H9 (cell line): ENCODE measurements at regions not wholly inside any gene's neighbourhood (a gene's known extent, or its start where the extent isn't known, plus 50 kb on each side); places are given as distances from the start of the nearest gene placed in this dataset.

Source experiments
- DNase-seq: peaks from one replicate; pipeline ENCODE4 v3.0.0-alpha.2; 2017
- H2AFZ ChIP-seq: one replicate; pipeline ENCODE4 v1.6.1; 2013; ENCODE audit warnings: mild to moderate bottlenecking, low read length, control low read depth, moderate library complexity
- H2AK5ac ChIP-seq: 2 replicates; pipeline ENCODE4 v1.6.1; 2013; ENCODE audit warnings: low read length, control low read depth, mixed read lengths; ENCODE audit not compliant: insufficient read length
- H2BK120ac ChIP-seq: one replicate; pipeline ENCODE4 v1.6.1; 2013; ENCODE audit warnings: low read depth, mild to moderate bottlenecking, low read length, control low read depth, inconsistent platforms; ENCODE audit not compliant: poor library complexity, severe bottlenecking
- H2BK12ac ChIP-seq: 2 replicates; pipeline ENCODE4 v1.6.1; 2013; ENCODE audit warnings: low read length, control low read depth, mixed read lengths, low read depth; ENCODE audit not compliant: insufficient read length
- H2BK15ac ChIP-seq: 2 replicates; pipeline ENCODE4 v1.6.1; 2013; ENCODE audit warnings: low read depth, low read length, control low read depth
- H2BK20ac ChIP-seq: one replicate; pipeline ENCODE4 v1.6.1; 2013; ENCODE audit warnings: low read depth, mild to moderate bottlenecking, low read length, control low read depth, inconsistent platforms; ENCODE audit not compliant: poor library complexity, severe bottlenecking
- H2BK5ac ChIP-seq: 2 replicates; pipeline ENCODE4 v1.6.1; 2013; ENCODE audit warnings: low read length, control low read depth, mixed read lengths; ENCODE audit not compliant: insufficient read length
- H3K14ac ChIP-seq: 2 replicates; pipeline ENCODE4 v1.6.1; 2013; ENCODE audit warnings: low read length, control low read depth; ENCODE audit not compliant: insufficient read depth
- H3K18ac ChIP-seq: 2 replicates; pipeline ENCODE4 v1.6.1; 2013; ENCODE audit warnings: low read depth, mild to moderate bottlenecking, mixed read lengths, low read length, control low read depth; ENCODE audit not compliant: insufficient read length
- H3K23ac ChIP-seq: 2 replicates; pipeline ENCODE4 v1.6.1; 2013; ENCODE audit warnings: low read length, control low read depth, mixed read lengths, low read depth; ENCODE audit not compliant: insufficient read length
- H3K23me2 ChIP-seq: 2 replicates; pipeline ENCODE4 v1.6.1; 2013; ENCODE audit warnings: low read depth, mild to moderate bottlenecking, mixed read lengths, low read length, control low read depth; ENCODE audit not compliant: insufficient read length, poor library complexity, severe bottlenecking
- H3K27ac ChIP-seq: 2 replicates; pipeline ENCODE4 v1.5.1; 2013; ENCODE audit warnings: low read length, control low read depth, mixed read lengths, low read depth; ENCODE audit not compliant: insufficient read length
- H3K27me3 ChIP-seq: 2 replicates; pipeline ENCODE4 v1.6.1; 2013; ENCODE audit warnings: low read length, control low read depth, inconsistent platforms; ENCODE audit not compliant: insufficient read depth
- H3K4ac ChIP-seq: 2 replicates; pipeline ENCODE4 v1.6.1; 2013; ENCODE audit warnings: low read depth, mild to moderate bottlenecking, control low read depth, inconsistent platforms, low read length, moderate library complexity
- H3K4me1 ChIP-seq: 2 replicates; pipeline ENCODE4 v1.6.1; 2013; ENCODE audit warnings: low read length, control low read depth, inconsistent platforms; ENCODE audit not compliant: insufficient read depth
- H3K4me2 ChIP-seq: 2 replicates; pipeline ENCODE4 v1.6.1; 2013; ENCODE audit warnings: low read length, control low read depth, mixed read lengths; ENCODE audit not compliant: insufficient read length, insufficient read depth
- H3K56ac ChIP-seq: 2 replicates; pipeline ENCODE4 v1.6.1; 2013; ENCODE audit warnings: low read depth, mild to moderate bottlenecking, mixed read lengths, low read length, control low read depth; ENCODE audit not compliant: insufficient read length
- H3K79me1 ChIP-seq: 2 replicates; pipeline ENCODE4 v1.6.1; 2013; ENCODE audit warnings: low read depth, mild to moderate bottlenecking, moderate library complexity, low read length, control low read depth, inconsistent platforms; ENCODE audit not compliant: insufficient read depth, poor library complexity, severe bottlenecking
- H3K79me2 ChIP-seq: 2 replicates; pipeline ENCODE4 v1.6.1; 2013; ENCODE audit warnings: low read length, control low read depth, inconsistent platforms; ENCODE audit not compliant: insufficient read depth
- H3K9ac ChIP-seq: 2 replicates; pipeline ENCODE4 v1.6.1; 2013; ENCODE audit warnings: low read length, control low read depth, mixed read lengths; ENCODE audit not compliant: insufficient read length; ENCODE audit errors: extremely low read depth
- H3K9me3 ChIP-seq: one replicate; pipeline ENCODE4 v1.6.1; 2013; ENCODE audit warnings: low read depth, low read length, inconsistent platforms; ENCODE audit not compliant: control insufficient read depth
- H3T11ph ChIP-seq: one replicate; pipeline ENCODE4 v1.6.1; 2013; ENCODE audit warnings: mild to moderate bottlenecking, low read length, control low read depth, inconsistent platforms
- H4K20me1 ChIP-seq: one replicate; pipeline ENCODE4 v1.6.1; 2013; ENCODE audit not compliant: control insufficient read depth, insufficient read length, insufficient read depth
- H4K5ac ChIP-seq: 2 replicates; pipeline ENCODE4 v1.6.1; 2013; ENCODE audit warnings: low read depth, mild to moderate bottlenecking, mixed read lengths, low read length, control low read depth; ENCODE audit not compliant: insufficient read length
- H4K8ac ChIP-seq: replicated peaks from 2 replicates; pipeline ENCODE4 v1.6.1; 2013; ENCODE audit warnings: low read length, control low read depth, mixed read lengths, low read depth; ENCODE audit not compliant: insufficient read length
- H4K91ac ChIP-seq: 2 replicates; pipeline ENCODE4 v1.6.1; 2013; ENCODE audit warnings: low read depth, mild to moderate bottlenecking, moderate library complexity, mixed read lengths, low read length, control low read depth; ENCODE audit not compliant: insufficient read length
- H3K27ac Mint-ChIP-seq, 3 experiments: 2 replicates in 2 of 3; 3 replicates in 1 of 3; pipeline ENCODE4 v1.8.0; 2020 to 2021; ENCODE audit warnings: mixed read lengths in 3 of 3, mild to moderate bottlenecking in 1 of 3, moderate library complexity in 1 of 3
- H3K27me3 Mint-ChIP-seq: 2 replicates; pipeline ENCODE4 v1.8.0; 2021; ENCODE audit warnings: low read depth, mild to moderate bottlenecking, moderate library complexity, mixed read lengths
- H3K36me3 Mint-ChIP-seq, 3 experiments: 2 replicates in 2 of 3; 3 replicates in 1 of 3; pipeline ENCODE4 v1.8.0; 2020 to 2021; ENCODE audit warnings: low read depth in 3 of 3, mixed read lengths in 3 of 3; ENCODE audit not compliant: insufficient read depth in 1 of 3
- H3K4me1 Mint-ChIP-seq, 2 experiments: 2 replicates each; pipeline ENCODE4 v1.8.0; 2020; ENCODE audit warnings: mixed read lengths in 2 of 2
- H3K4me3 Mint-ChIP-seq, 2 experiments: 2 replicates in 1 of 2; 3 replicates in 1 of 2; pipeline ENCODE4 v1.8.0; 2020 to 2021; ENCODE audit warnings: mild to moderate bottlenecking in 2 of 2, mixed read lengths in 2 of 2, moderate library complexity in 1 of 2
- H3K9me3 Mint-ChIP-seq, 2 experiments: 2 replicates in 1 of 2; 3 replicates in 1 of 2; pipeline ENCODE4 v1.8.0; 2020; ENCODE audit warnings: mild to moderate bottlenecking in 2 of 2, mixed read lengths in 2 of 2, moderate library complexity in 1 of 2
- WGBS: extraction: QIAGEN DNeasy Blood & Tissue Kit; methylation state at CpG from one replicate; pipeline ENCODE4 v1.1.7; 2013; ENCODE audit warnings: missing lambda C conversion rate, low lambda C conversion rate, mixed read lengths; ENCODE audit not compliant: insufficient read length; ENCODE audit errors: extremely low coverage; 5-methylcytosine and 5-hydroxymethylcytosine counted together
- TF ChIP-seq, protein P1 (sequence below): fragments of 200-600 bp; sonication (generic); conservative IDR thresholded peaks from 3 replicates; pipeline ENCODE4 v1.8.0; 2021; ENCODE audit warnings: antibody characterized with exemption, mild to moderate bottlenecking

DNA sequence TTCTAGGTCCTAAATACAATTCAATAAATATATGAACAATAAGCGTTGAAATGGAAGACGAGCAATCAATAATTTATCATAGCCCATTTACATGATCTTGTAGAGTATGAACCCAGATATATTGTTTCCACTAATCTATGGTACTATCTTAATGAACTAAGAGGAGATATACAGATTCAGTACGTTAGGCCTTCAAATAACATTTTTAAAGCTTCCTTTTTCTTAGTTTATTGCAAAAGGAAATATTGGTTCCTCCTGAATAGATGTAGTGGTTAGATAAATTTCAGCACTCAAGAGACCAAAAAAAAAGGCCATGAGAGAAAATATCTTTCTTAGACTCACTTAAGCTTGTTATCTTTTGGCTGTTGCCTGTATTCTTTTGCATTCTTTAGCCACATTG is 147.5 kb upstream of the PITX2 start:
- no CpG with 5 or more reads among the region's 3 CpGs for WGBS
- Histone ChIP-seq H3K23me2 (no peaks in the 10 kb centered on the region), H2BK20ac (no peak overlapping the region), H3K14ac (no peak overlapping the region), H4K8ac (no peak overlapping the region), H3K23ac (no peak overlapping the region), H2AFZ (no peak overlapping the region), H3K4me1 (no peaks in the 10 kb centered on the region), H4K91ac (no peak overlapping the region), H3K4me2 (no peak overlapping the region), H4K5ac (no peak overlapping the region), H2BK5ac (no peak overlapping the region), H4K20me1 (no peaks in the 10 kb centered on the region), H3K4ac (no peak overlapping the region), H3K9ac (no peak overlapping the region), H3K56ac (no peak overlapping the region), H3K18ac (no peak overlapping the region), H3T11ph (no peak overlapping the region), H3K27ac (no peak overlapping the region), H2BK120ac (no peak overlapping the region), H3K79me1 (no peaks in the 10 kb centered on the region), H2AK5ac (no peak overlapping the region), H3K27me3 (no peaks in the 10 kb centered on the region), H2BK15ac (no peak overlapping the region), H3K79me2 (no peaks in the 10 kb centered on the region), H3K9me3 (no peaks in the 10 kb centered on the region), H2BK12ac (no peak overlapping the region)
- no peaks in the 10 kb centered on the region for H3K4me1 Mint-ChIP-seq
- no peak overlapping the region for H3K27ac Mint-ChIP-seq
- no peak overlapping the region for H3K4me3 Mint-ChIP-seq
- H3K27me3 Mint-ChIP-seq, result no peaks in the 10 kb centered on the region
- TF ChIP-seq, protein P1, sequence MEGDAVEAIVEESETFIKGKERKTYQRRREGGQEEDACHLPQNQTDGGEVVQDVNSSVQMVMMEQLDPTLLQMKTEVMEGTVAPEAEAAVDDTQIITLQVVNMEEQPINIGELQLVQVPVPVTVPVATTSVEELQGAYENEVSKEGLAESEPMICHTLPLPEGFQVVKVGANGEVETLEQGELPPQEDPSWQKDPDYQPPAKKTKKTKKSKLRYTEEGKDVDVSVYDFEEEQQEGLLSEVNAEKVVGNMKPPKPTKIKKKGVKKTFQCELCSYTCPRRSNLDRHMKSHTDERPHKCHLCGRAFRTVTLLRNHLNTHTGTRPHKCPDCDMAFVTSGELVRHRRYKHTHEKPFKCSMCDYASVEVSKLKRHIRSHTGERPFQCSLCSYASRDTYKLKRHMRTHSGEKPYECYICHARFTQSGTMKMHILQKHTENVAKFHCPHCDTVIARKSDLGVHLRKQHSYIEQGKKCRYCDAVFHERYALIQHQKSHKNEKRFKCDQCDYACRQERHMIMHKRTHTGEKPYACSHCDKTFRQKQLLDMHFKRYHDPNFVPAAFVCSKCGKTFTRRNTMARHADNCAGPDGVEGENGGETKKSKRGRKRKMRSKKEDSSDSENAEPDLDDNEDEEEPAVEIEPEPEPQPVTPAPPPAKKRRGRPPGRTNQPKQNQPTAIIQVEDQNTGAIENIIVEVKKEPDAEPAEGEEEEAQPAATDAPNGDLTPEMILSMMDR, result no peak
- DNase-seq, result no peak
- H3K36me3 Mint-ChIP-seq, result no peaks in the 10 kb centered on the region
- no peaks in the 10 kb centered on the region for H3K9me3 Mint-ChIP-seq
